ENCODE measurements at regions not wholly inside any gene's neighbourhood (a gene's known extent, or its start where the extent isn't known, plus 50 kb on each side); places are given as distances from the start of the nearest gene placed in this dataset.

DNA sequence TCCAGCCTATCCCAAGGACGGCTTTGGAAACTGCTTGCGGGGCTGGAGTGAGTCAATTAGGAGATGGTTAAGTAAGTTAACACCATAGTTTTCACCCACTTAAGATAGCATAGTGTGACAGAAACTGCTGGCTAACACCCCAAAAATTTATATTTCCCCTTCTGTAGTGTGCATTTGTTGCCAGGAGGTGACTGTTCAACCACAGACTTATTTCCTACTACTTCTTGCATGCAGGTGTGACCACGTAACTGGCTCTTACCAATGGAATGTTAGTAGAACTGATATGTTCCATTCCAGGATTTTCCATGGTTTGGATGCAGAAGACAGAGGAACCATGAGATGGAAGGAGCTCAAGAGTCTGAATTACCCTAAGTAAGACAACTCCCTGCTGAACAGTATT lies 52.9 kb upstream of the SLC35F4 start:
- Mint-ChIP-seq H3K4me3 (no peak overlapping the region), H3K36me3 (ENCODE audit: low read depth) (no peaks in the 10 kb centered on the region), H3K9me3 (peaks cover 8% of the 10 kb centered on the region), H3K27me3 (ENCODE audit: insufficient read depth) (no peaks in the 10 kb centered on the region), H3K27ac (no peak overlapping the region), H3K4me1 (peaks cover 4% of the 10 kb centered on the region)
- Histone ChIP-seq H3K9ac (ENCODE audit: extremely low read depth, low read length, poor library complexity, severe bottlenecking) (no peak overlapping the region), H3K27ac (ENCODE audit: low read depth, low read length) (no peak overlapping the region), H3K36me3 (ENCODE audit: control insufficient read depth, insufficient read depth, low read length) (no peaks in the 10 kb centered on the region), H3K9me3 (ENCODE audit: control insufficient read depth, low read length) (no peaks in the 10 kb centered on the region), H3K27me3 (ENCODE audit: control insufficient read depth, insufficient read depth, low read length, poor library complexity, severe bottlenecking) (no peaks in the 10 kb centered on the region), H3K4me3 (ENCODE audit: low read length) (no peak overlapping the region), H3K4me1 (ENCODE audit: control insufficient read depth, insufficient read depth, low read length) (no peaks in the 10 kb centered on the region)
- DNase-seq, result no peak
- WGBS, 2 experiments (ENCODE audit: insufficient coverage in 1 of 2, insufficient read length in 1 of 2), result 100% methylated on average over 3 of the region's 3 CpGs; no CpG with 5 or more reads in 1 of the 2 experiments
- TF ChIP-seq, protein P1, sequence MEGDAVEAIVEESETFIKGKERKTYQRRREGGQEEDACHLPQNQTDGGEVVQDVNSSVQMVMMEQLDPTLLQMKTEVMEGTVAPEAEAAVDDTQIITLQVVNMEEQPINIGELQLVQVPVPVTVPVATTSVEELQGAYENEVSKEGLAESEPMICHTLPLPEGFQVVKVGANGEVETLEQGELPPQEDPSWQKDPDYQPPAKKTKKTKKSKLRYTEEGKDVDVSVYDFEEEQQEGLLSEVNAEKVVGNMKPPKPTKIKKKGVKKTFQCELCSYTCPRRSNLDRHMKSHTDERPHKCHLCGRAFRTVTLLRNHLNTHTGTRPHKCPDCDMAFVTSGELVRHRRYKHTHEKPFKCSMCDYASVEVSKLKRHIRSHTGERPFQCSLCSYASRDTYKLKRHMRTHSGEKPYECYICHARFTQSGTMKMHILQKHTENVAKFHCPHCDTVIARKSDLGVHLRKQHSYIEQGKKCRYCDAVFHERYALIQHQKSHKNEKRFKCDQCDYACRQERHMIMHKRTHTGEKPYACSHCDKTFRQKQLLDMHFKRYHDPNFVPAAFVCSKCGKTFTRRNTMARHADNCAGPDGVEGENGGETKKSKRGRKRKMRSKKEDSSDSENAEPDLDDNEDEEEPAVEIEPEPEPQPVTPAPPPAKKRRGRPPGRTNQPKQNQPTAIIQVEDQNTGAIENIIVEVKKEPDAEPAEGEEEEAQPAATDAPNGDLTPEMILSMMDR (conservative IDR thresholded peaks at IDR 0.05), result no peak

Data from endodermal cell (in vitro differentiated cells).